SK-N-MC (cell line): ENCODE measurements at regions not wholly inside any gene's neighbourhood (a gene's known extent, or its start where the extent isn't known, plus 50 kb on each side); places are given as distances from the start of the nearest gene placed in this dataset.

ENCODE experiments used
- EZH2 ChIP-seq: fragments of 200-600 bp; sonication (generic); IDR thresholded peaks from one replicate; pipeline ENCODE4 v1.6.1; 2017; ENCODE audit warnings: antibody characterized with exemption
- POLR2AphosphoS5 ChIP-seq: IDR thresholded peaks from 2 replicates; pipeline ENCODE4 v1.6.1; 2012; ENCODE audit warnings: mild to moderate bottlenecking, low read depth, low read length, borderline replicate concordance

DNA sequence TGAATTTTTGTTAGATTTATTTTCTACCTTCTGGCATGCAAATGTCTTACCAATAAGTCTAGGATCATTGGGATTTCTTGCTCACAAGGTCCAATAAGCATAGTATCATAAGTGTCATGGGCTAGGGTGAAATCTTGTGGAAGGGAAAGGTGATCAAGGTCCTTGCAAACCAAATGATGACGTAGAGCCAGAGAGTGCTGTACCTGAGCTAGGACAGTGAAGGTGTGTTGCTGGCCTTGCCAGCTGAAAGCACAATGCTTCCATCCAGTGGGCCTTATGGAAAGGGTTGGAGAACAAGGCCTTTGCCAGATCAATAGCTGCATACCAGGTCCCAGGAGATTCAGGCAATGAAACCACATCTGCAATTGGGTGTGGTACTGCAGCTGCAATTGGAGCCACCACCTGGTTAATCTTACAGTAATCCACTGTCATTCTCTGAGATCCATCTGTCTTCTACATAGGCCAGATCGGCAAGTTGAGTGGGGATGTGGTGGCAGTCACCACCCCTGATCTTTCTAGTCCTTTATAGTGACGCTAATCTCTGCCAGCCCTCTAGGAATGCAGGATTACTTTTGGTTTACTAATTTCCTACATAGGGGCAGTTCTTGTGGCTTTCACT is 208.9 kb upstream of the MYL2 start:
- TF ChIP-seq EZH2 (no peak), POLR2AphosphoS5 (no peak)
